Brain microvascular endothelial cell (primary cell): ENCODE measurements at regions not wholly inside any gene's neighbourhood (a gene's known extent, or its start where the extent isn't known, plus 50 kb on each side); places are given as distances from the start of the nearest gene placed in this dataset.

Experiments
- DNase-seq: peaks from one replicate; pipeline ENCODE4 v3.0.0-alpha.2; 2020
- H3K27ac ChIP-seq: fragments of 250-450 bp; sonication (Bioruptor Pico); 2 replicates; pipeline ENCODE4 v1.5.1; 2020; ENCODE audit warnings: mild to moderate bottlenecking, moderate library complexity
- H3K27me3 ChIP-seq: fragments of 250-450 bp; sonication (Bioruptor Pico); replicated peaks from 2 replicates; pipeline ENCODE4 v1.5.1; 2020; ENCODE audit warnings: mild to moderate bottlenecking
- H3K36me3 ChIP-seq: fragments of 250-450 bp; sonication (Bioruptor Pico); replicated peaks from 2 replicates; pipeline ENCODE4 v1.5.1; 2020; ENCODE audit warnings: mild to moderate bottlenecking
- H3K4me3 ChIP-seq: 2 replicates; pipeline ENCODE4 v1.5.1; 2011; ENCODE audit warnings: low read depth, mild to moderate bottlenecking, control low read depth, low read length, moderate library complexity
- CTCF ChIP-seq: IDR thresholded peaks from 2 replicates; pipeline ENCODE4 v1.5.1; 2011; ENCODE audit warnings: low read depth, mild to moderate bottlenecking, moderate library complexity, low read length, control low read depth, inconsistent platforms; ENCODE audit errors: missing control alignments
- in situ Hi-C: cut with HindIII; loops from 2 replicates; pipeline ENCODE4 v1.10.0; 2017; ENCODE audit warnings: low sequenced_read_pairs, low pct_ligation_motif_present

- Histone ChIP-seq H3K36me3 (no peaks in the 10 kb centered on the region), H3K27ac (no peak overlapping the region), H3K4me3 (no peak overlapping the region), H3K27me3 (no peaks in the 10 kb centered on the region)
- in situ Hi-C loops = no loop called here
- no peak for DNase-seq
- no peak for TF ChIP-seq CTCF
These were observed 459.3 kb upstream of the GCFC2 start for GRCh38 chr2:76170009-76170384.

GRCh38 chr2:76169276-76170008, 458.7 kb upstream of the GCFC2 start:
- Histone ChIP-seq H3K4me3 (no peak overlapping the region), H3K27ac (no peak overlapping the region), H3K27me3 (no peaks in the 10 kb centered on the region), H3K36me3 (no peaks in the 10 kb centered on the region)
- TF ChIP-seq CTCF = no peak
- in situ Hi-C loops = no loop called here
- no peak for DNase-seq

GRCh38 chr2:76163860-76164259, 453.1 kb upstream of the GCFC2 start:
- Histone ChIP-seq H3K27me3 (no peaks in the 10 kb centered on the region), H3K36me3 (no peaks in the 10 kb centered on the region), H3K27ac (no peak overlapping the region), H3K4me3 (no peak overlapping the region)
- in situ Hi-C loops = no loop called here
- DNase-seq = no peak
- no peak for TF ChIP-seq CTCF

- in situ Hi-C loops = no loop called here
- H3K4me3 ChIP-seq = no peak overlapping the region
- no peaks in the 10 kb centered on the region for H3K27me3 ChIP-seq
- no peak for TF ChIP-seq CTCF
- no peak for DNase-seq
- no peaks in the 10 kb centered on the region for H3K36me3 ChIP-seq
- H3K27ac ChIP-seq = no peak overlapping the region
These were observed 450.0 kb upstream of the GCFC2 start for GRCh38 chr2:76160670-76161069.

GRCh38 chr2:76159042-76159648, 448.4 kb upstream of the GCFC2 start:
- Histone ChIP-seq H3K36me3 (no peaks in the 10 kb centered on the region), H3K4me3 (no peak overlapping the region), H3K27ac (no peak overlapping the region), H3K27me3 (no peaks in the 10 kb centered on the region)
- in situ Hi-C loops = no loop called here
- TF ChIP-seq CTCF = no peak
- no peak for DNase-seq
